ENCODE measurements at regions not wholly inside any gene's neighbourhood (a gene's known extent, or its start where the extent isn't known, plus 50 kb on each side); places are given as distances from the start of the nearest gene placed in this dataset.

- no peak for TF ChIP-seq POLR2A (IDR thresholded peaks at IDR 0.05)
- TF ChIP-seq, protein P1, sequence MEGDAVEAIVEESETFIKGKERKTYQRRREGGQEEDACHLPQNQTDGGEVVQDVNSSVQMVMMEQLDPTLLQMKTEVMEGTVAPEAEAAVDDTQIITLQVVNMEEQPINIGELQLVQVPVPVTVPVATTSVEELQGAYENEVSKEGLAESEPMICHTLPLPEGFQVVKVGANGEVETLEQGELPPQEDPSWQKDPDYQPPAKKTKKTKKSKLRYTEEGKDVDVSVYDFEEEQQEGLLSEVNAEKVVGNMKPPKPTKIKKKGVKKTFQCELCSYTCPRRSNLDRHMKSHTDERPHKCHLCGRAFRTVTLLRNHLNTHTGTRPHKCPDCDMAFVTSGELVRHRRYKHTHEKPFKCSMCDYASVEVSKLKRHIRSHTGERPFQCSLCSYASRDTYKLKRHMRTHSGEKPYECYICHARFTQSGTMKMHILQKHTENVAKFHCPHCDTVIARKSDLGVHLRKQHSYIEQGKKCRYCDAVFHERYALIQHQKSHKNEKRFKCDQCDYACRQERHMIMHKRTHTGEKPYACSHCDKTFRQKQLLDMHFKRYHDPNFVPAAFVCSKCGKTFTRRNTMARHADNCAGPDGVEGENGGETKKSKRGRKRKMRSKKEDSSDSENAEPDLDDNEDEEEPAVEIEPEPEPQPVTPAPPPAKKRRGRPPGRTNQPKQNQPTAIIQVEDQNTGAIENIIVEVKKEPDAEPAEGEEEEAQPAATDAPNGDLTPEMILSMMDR (IDR thresholded peaks at IDR 0.05): no peak
These were observed 643.9 kb downstream of the C12orf50 start for GRCh38 chr12:87385322-87385721.

DNA sequence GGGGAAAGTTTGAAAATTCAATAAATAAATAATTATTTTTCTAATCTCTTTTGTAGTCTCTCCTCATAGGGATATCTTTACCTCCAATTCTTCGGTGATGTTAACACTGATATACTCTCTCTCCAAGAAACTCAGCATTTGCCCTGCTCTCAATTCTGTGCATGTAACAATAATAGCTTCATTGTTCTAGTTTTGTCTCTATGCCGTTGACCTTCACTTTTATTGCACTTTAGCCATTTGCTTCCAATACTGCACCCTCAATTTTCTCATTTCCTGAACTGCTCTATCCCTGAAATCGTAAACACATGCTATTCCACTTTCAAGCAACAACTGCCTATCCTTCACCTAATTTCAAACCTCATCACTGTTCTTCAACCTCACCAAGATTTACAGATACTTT lies 645.0 kb downstream of the C12orf50 start:
- Histone ChIP-seq H3K4me3 (no peak overlapping the region), H3K9me3 (replicated peaks in 1 of 3) (peaks cover 0 to 1% (median 0%) of the 10 kb centered on the region in 3 donors), H3K36me3 (replicated peaks in 1 of 2) (no peaks in the 10 kb centered on the region), H3K4me1 (replicated peaks in 1 of 2) (no peaks in the 10 kb centered on the region), H3K27me3 (no peaks in the 10 kb centered on the region), H3K27ac (no peak overlapping the region)
- 69 to 72% (median 71%) methylated on average over 3 of the region's 3 CpGs for WGBS, 4 donors
- intact Hi-C loops (cut with DNase I): no loop called here
- TF ChIP-seq, protein P1 (IDR thresholded peaks at IDR 0.05): no peak
- TF ChIP-seq POLR2A (IDR thresholded peaks at IDR 0.05): no peak
- DNase-seq: no peak

More at GRCh38 chr12:87385322-87385721, 643.9 kb downstream of the C12orf50 start:
- H3K9me3 ChIP-seq (replicated peaks in 1 of 3): peaks cover 0 to 6% (median 0%) of the 10 kb centered on the region in 3 donors
- no peaks in the 10 kb centered on the region for H3K4me1 ChIP-seq (replicated peaks in 1 of 2)
- DNase-seq: no peak
- H3K27ac ChIP-seq: no peak overlapping the region
- no peaks in the 10 kb centered on the region for H3K36me3 ChIP-seq (replicated peaks in 1 of 2)
- no peak overlapping the region for H3K4me3 ChIP-seq
- intact Hi-C loops (cut with DNase I): no loop called here
- no peaks in the 10 kb centered on the region for H3K27me3 ChIP-seq

DNA sequence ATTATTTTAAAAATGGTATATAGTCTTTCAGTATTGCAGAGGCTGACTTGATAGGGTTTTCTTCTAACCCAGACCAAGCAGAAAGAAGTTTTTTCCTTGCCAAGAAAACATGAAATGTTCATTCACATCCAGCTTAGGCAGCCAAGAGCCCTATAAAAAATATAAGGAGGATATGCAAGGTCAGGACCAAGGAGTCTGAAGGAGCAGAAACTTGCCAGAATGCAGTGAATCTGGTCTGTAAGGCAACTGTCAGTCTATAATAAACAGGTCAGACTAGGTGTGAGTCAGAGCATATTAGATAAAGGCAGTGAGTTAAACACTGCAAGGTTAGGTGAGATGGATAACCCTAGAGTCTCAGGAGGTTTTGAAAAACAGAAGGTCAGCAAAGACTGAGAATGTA lies 645.5 kb downstream of the C12orf50 start:
- DNase-seq: no peak
- H3K27ac ChIP-seq: no peak overlapping the region
- intact Hi-C loops (cut with DNase I): no loop called here
- H3K36me3 ChIP-seq (replicated peaks in 1 of 2): no peaks in the 10 kb centered on the region
- no peaks in the 10 kb centered on the region for H3K27me3 ChIP-seq
- TF ChIP-seq, protein P1 (IDR thresholded peaks at IDR 0.05): no peak
- TF ChIP-seq POLR2A (IDR thresholded peaks at IDR 0.05): no peak
- no peaks in the 10 kb centered on the region for H3K4me1 ChIP-seq (replicated peaks in 1 of 2)
- no peaks in the 10 kb centered on the region for H3K9me3 ChIP-seq (replicated peaks in 1 of 3)
- no peak overlapping the region for H3K4me3 ChIP-seq

- no peak for DNase-seq
- WGBS, 4 donors: 61 to 91% (median 89%) methylated on average over 2 of the region's 2 CpGs
- TF ChIP-seq, protein P1 (IDR thresholded peaks at IDR 0.05): no peak
- TF ChIP-seq POLR2A (IDR thresholded peaks at IDR 0.05): no peak
These were observed 646.1 kb downstream of the C12orf50 start for GRCh38 chr12:87382959-87383566.

More at GRCh38 chr12:87382959-87383566, 646.1 kb downstream of the C12orf50 start:
- intact Hi-C loops (cut with DNase I): no loop called here
- Histone ChIP-seq H3K36me3 (replicated peaks in 1 of 2) (no peaks in the 10 kb centered on the region), H3K4me1 (replicated peaks in 1 of 2) (no peaks in the 10 kb centered on the region), H3K27ac (no peak overlapping the region), H3K4me3 (no peak overlapping the region), H3K27me3 (no peaks in the 10 kb centered on the region), H3K9me3 (replicated peaks in 1 of 3) (no peaks in the 10 kb centered on the region)
